Keratinocyte (primary cell): ENCODE measurements at regions not wholly inside any gene's neighbourhood (a gene's known extent, or its start where the extent isn't known, plus 50 kb on each side); places are given as distances from the start of the nearest gene placed in this dataset.

Experiments
- DNase-seq: peaks from one replicate; pipeline ENCODE4 v3.0.0-alpha.2; 2011; ENCODE audit warnings: low read depth, missing footprints, low spot score
- FAIRE-seq: peaks from 2 replicates; lab custom pipeline; 2011; peaks lifted over from hg19 to GRCh38; lab: Jason Lieb, UNC
- H2AFZ ChIP-seq: 2 replicates; pipeline ENCODE4 v1.6.0; 2012; ENCODE audit warnings: low read length, control low read depth, inconsistent platforms; ENCODE audit not compliant: control insufficient read depth
- H3K27ac ChIP-seq: 2 replicates; pipeline ENCODE4 v1.5.1; 2011; ENCODE audit warnings: low read length; ENCODE audit not compliant: control insufficient read depth, insufficient read depth
- H3K27me3 ChIP-seq: 3 replicates; pipeline ENCODE4 v1.6.0; 2011; ENCODE audit warnings: low read length; ENCODE audit not compliant: control insufficient read depth, insufficient read depth; ENCODE audit errors: extremely low read depth
- H3K36me3 ChIP-seq, 2 experiments: 2 replicates in 1 of 2; 3 replicates in 1 of 2; pipeline ENCODE4 v1.5.1; 2011; ENCODE audit warnings: low read length in 2 of 2, mild to moderate bottlenecking in 1 of 2; ENCODE audit not compliant: control insufficient read depth in 2 of 2, insufficient read depth in 2 of 2; ENCODE audit errors: extremely low read depth in 1 of 2
- H3K4me1 ChIP-seq: 3 replicates; pipeline ENCODE4 v1.5.1; 2011; ENCODE audit warnings: low read length; ENCODE audit not compliant: control insufficient read depth, insufficient read depth; ENCODE audit errors: extremely low read depth
- H3K4me2 ChIP-seq: 3 replicates; pipeline ENCODE4 v1.6.0; 2011; ENCODE audit warnings: low read depth, low read length; ENCODE audit not compliant: control insufficient read depth, insufficient read depth; ENCODE audit errors: extremely low read depth
- H3K4me3 ChIP-seq, 3 experiments: fragments of 200-600 bp in 1 of 3; sonication (generic) in 1 of 3; 2 replicates in 2 of 3; 3 replicates in 1 of 3; pipeline ENCODE4 v1.5.1; 2011 to 2016; ENCODE audit warnings: low read length in 3 of 3, mild to moderate bottlenecking in 3 of 3, control low read depth in 2 of 3, inconsistent platforms in 1 of 3, low read depth in 1 of 3, mixed read lengths in 1 of 3, mixed run types in 1 of 3, moderate library complexity in 1 of 3; ENCODE audit not compliant: control insufficient read depth in 2 of 3, insufficient read depth in 2 of 3; ENCODE audit errors: extremely low read depth in 1 of 3
- H3K79me2 ChIP-seq: 2 replicates; pipeline ENCODE4 v1.6.0; 2012; ENCODE audit warnings: low read length; ENCODE audit not compliant: control insufficient read depth, insufficient read depth
- H3K9ac ChIP-seq: 3 replicates; pipeline ENCODE4 v1.6.0; 2011; ENCODE audit warnings: low read length; ENCODE audit not compliant: control insufficient read depth, insufficient read depth; ENCODE audit errors: extremely low read depth
- H3K9me1 ChIP-seq: 3 replicates; pipeline ENCODE4 v1.6.0; 2011; ENCODE audit warnings: low read length; ENCODE audit not compliant: control insufficient read depth, insufficient read depth; ENCODE audit errors: extremely low read depth
- H3K9me3 ChIP-seq: 2 replicates; pipeline ENCODE4 v1.5.1; 2012; ENCODE audit warnings: low read depth, low read length; ENCODE audit not compliant: control insufficient read depth
- H4K20me1 ChIP-seq: 3 replicates; pipeline ENCODE4 v1.6.0; 2011; ENCODE audit warnings: low read length; ENCODE audit not compliant: control insufficient read depth, insufficient read depth; ENCODE audit errors: extremely low read depth
- CTCF ChIP-seq, 3 experiments: IDR thresholded peaks in 1 of 3; conservative IDR thresholded peaks in 1 of 3; optimal IDR thresholded peaks in 1 of 3; 2 replicates in 2 of 3; 3 replicates in 1 of 3; pipeline versions ENCODE3 to v1.5.1; 2011; ENCODE audit warnings: low read length in 3 of 3, mild to moderate bottlenecking in 3 of 3, moderate library complexity in 2 of 3, control low read depth in 1 of 3, inconsistent platforms in 1 of 3; ENCODE audit not compliant: insufficient read depth in 2 of 3; ENCODE audit errors: extremely low read depth in 1 of 3
- EZH2 ChIP-seq: IDR thresholded peaks from one replicate; pipeline ENCODE4 v1.6.1; 2012; ENCODE audit warnings: inconsistent platforms, mild to moderate bottlenecking, low read length, moderate library complexity
- dilution Hi-C: fragments of 300-500 bp; cut with MboI; formaldehyde crosslinking; loops from one replicate; pipeline ENCODE4 v1.7.0; 2020; ENCODE audit warnings: low sequenced_read_pairs; ENCODE audit not compliant: extremely low pct_ligation_motif_present

DNA sequence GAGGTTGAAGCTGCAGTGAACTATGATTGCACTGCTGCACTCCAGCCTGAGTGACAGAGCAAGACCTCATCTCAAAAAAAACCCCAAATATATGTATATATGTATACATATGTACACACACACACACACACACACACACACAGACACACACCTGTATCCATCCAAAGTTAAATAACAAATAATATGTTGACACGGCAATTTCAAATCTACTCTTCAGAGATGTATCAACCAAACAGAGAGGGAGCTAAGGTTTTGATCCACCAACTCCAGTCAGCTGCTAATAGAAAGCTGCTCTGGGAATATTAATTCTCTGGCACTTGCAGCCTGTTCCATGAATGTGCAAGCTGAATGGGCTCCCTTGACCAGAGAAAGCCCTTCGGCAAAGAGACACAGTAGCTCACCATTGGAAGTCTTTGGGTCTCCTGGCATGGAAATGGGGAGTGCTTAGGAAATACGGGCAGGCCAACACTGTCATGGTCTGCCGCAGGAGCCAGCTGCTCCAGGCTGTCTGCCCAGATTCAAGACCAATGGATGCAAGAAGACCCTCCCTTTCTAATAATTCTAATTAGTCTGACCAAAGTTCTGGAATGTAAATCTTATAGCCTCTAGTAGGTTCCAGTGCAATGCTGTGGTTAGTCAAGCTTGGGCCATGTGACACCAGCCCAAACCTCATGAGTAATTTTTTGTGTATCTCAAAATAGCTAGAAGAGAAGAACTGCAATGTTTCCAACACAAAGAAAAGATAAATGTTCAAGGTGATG, 299.8 kb downstream of the KBTBD8 start:
- Histone ChIP-seq H3K79me2 (no peaks in the 10 kb centered on the region), H2AFZ (no peak overlapping the region), H3K4me2 (no peak overlapping the region), H3K36me3 (no peaks in the 10 kb centered on the region), H3K27ac (no peak overlapping the region), H3K9ac (no peak overlapping the region), H3K4me3 (no peak overlapping the region), H3K9me3 (no peaks in the 10 kb centered on the region), H3K4me1 (no peaks in the 10 kb centered on the region), H3K9me1 (no peaks in the 10 kb centered on the region), H3K27me3 (no peaks in the 10 kb centered on the region), H4K20me1 (no peaks in the 10 kb centered on the region)
- DNase-seq (no peak), FAIRE-seq (no peak)
- TF ChIP-seq EZH2 (no peak), CTCF (optimal IDR thresholded peaks at IDR 0.05 in 1 of 3, IDR thresholded peaks at IDR 0.05 in 1 of 3, conservative IDR thresholded peaks at IDR 0.05 in 1 of 3; ENCODE audit: extremely low read depth in 1 of 3, insufficient read depth in 2 of 3, low read length in 3 of 3) (no peak)
- dilution Hi-C loops = no loop called here

DNA sequence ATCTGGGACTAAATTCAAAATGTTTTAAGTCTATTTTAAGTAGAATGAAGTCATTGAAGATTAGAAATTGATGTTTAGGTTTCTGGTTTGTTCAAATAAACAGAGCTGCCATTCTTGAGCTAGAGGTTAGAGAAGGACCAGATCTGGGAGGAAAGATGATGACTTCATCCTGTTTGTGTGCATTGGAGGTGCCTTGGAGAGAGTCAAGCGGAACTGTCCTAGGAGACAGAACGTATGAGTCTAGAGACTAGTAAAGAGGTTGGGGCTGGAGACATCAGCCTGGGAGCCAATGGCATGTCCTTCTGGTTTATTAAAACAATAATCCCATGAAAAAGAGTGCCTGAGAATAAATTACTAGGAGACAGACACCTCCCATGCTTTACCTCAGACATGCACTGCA, 303.4 kb downstream of the KBTBD8 start:
- H3K36me3 ChIP-seq = no peaks in the 10 kb centered on the region
- H3K4me1 ChIP-seq = no peaks in the 10 kb centered on the region
- H3K9me3 ChIP-seq = no peaks in the 10 kb centered on the region
- no peak overlapping the region for H2AFZ ChIP-seq
- no peak overlapping the region for H3K27ac ChIP-seq
- H3K4me3 ChIP-seq = no peak overlapping the region
- H3K27me3 ChIP-seq = no peaks in the 10 kb centered on the region
- TF ChIP-seq EZH2 = no peak
- no peak for TF ChIP-seq CTCF (optimal IDR thresholded peaks at IDR 0.05 in 1 of 3, IDR thresholded peaks at IDR 0.05 in 1 of 3, conservative IDR thresholded peaks at IDR 0.05 in 1 of 3; ENCODE audit: extremely low read depth in 1 of 3, insufficient read depth in 2 of 3, low read length in 3 of 3)
- no peak overlapping the region for H3K4me2 ChIP-seq
- H3K9me1 ChIP-seq = no peaks in the 10 kb centered on the region
- H3K9ac ChIP-seq = no peak overlapping the region
- no peaks in the 10 kb centered on the region for H4K20me1 ChIP-seq
- dilution Hi-C loops = no loop called here
- no peak for DNase-seq
- no peaks in the 10 kb centered on the region for H3K79me2 ChIP-seq
- no peak for FAIRE-seq
